AG04450 (cell line): ENCODE measurements at regions not wholly inside any gene's neighbourhood (a gene's known extent, or its start where the extent isn't known, plus 50 kb on each side); places are given as distances from the start of the nearest gene placed in this dataset.

Experiments
- CTCF ChIA-PET: fragments of 300-600, 350-600 bp; formaldehyde crosslinking; extraction: SDS; loops from one replicate; lab custom pipeline; 2022; ENCODE audit warnings: antibody characterized with exemption, inconsistent platforms; lab: Charles Lee
- POLR2A ChIA-PET: fragments of 350-600 bp; formaldehyde crosslinking; extraction: SDS; loops from one replicate; lab custom pipeline; 2021; ENCODE audit warnings: antibody characterized with exemption, inconsistent platforms; lab: Yijun Ruan, JAX
- DNase-seq: peaks from one replicate; pipeline ENCODE4 v3.0.0-alpha.2; 2011; ENCODE audit warnings: low read depth, low spot score
- H3K27ac ChIP-seq: one replicate; pipeline ENCODE4 v1.5.1; 2012; ENCODE audit warnings: low read depth, low read length, control low read depth
- H3K27me3 ChIP-seq: one replicate; pipeline ENCODE4 v1.6.0; 2012; ENCODE audit warnings: low read length; ENCODE audit not compliant: control insufficient read depth, insufficient read depth
- H3K4me3 ChIP-seq: 2 replicates; pipeline ENCODE4 v1.5.1; 2011; ENCODE audit warnings: mild to moderate bottlenecking, low read depth, low read length, control low read depth
- H3K9me3 ChIP-seq: 2 replicates; pipeline ENCODE4 v1.5.1; 2012; ENCODE audit warnings: low read length; ENCODE audit not compliant: control insufficient read depth, insufficient read depth
- CTCF ChIP-seq: IDR thresholded peaks from 2 replicates; pipeline ENCODE4 v1.5.1; 2011; ENCODE audit warnings: low read depth, low read length, control low read depth, inconsistent platforms

GRCh38 chr10:6346631-6347030, 143.9 kb downstream of the PFKFB3 start:
- no peak for TF ChIP-seq CTCF
- H3K27me3 ChIP-seq: no peaks in the 10 kb centered on the region
- DNase-seq: no peak
- ChIA-PET CTCF (interaction anchor here (0.8 to 1.1 kb wide), 2 partner anchors 41 to 55 kb away, joined by 3 read pairs; no protein-coding TSS in a partner anchor), POLR2A (no interaction called here)
- H3K9me3 ChIP-seq: no peaks in the 10 kb centered on the region
- no peak overlapping the region for H3K27ac ChIP-seq
- no peak overlapping the region for H3K4me3 ChIP-seq

GRCh38 chr10:6347391-6347951, 144.7 kb downstream of the PFKFB3 start:
- POLR2A ChIA-PET: no interaction called here
- no peak for TF ChIP-seq CTCF
- DNase-seq: no peak
- no peaks in the 10 kb centered on the region for H3K9me3 ChIP-seq
- no peaks in the 10 kb centered on the region for H3K27me3 ChIP-seq
- H3K27ac ChIP-seq: no peak overlapping the region
- CTCF ChIA-PET: interaction anchor here (1.7 kb wide), 1 partner anchor 54 kb away, joined by 5 read pairs; no protein-coding TSS in a partner anchor
- H3K4me3 ChIP-seq: no peak overlapping the region

GRCh38 chr10:6348096-6348874, 145.6 kb downstream of the PFKFB3 start:
- no peaks in the 10 kb centered on the region for H3K27me3 ChIP-seq
- no peak overlapping the region for H3K4me3 ChIP-seq
- no peak for DNase-seq
- no peak overlapping the region for H3K27ac ChIP-seq
- POLR2A ChIA-PET: no interaction called here
- TF ChIP-seq CTCF: no peak
- no peaks in the 10 kb centered on the region for H3K9me3 ChIP-seq
- CTCF ChIA-PET: interaction anchor here (0.6 to 1.7 kb wide), 3 partner anchors 53 to 104 kb away, joined by 3 to 5 read pairs (median 3); no protein-coding TSS in a partner anchor

- Histone ChIP-seq H3K27ac (no peak overlapping the region), H3K27me3 (peaks cover 3% of the 10 kb centered on the region), H3K9me3 (no peaks in the 10 kb centered on the region), H3K4me3 (no peak overlapping the region)
- TF ChIP-seq CTCF: no peak
- ChIA-PET POLR2A (no interaction called here), CTCF (interaction anchor here (0.6 to 1.3 kb wide), 2 partner anchors 52 to 543 kb away, joined by 3 to 5 read pairs; no protein-coding TSS in a partner anchor)
- no peak for DNase-seq
Observed at GRCh38 chr10:6349846-6350535, 147.3 kb downstream of the PFKFB3 start.
